ENCODE measurements at regions not wholly inside any gene's neighbourhood (a gene's known extent, or its start where the extent isn't known, plus 50 kb on each side); places are given as distances from the start of the nearest gene placed in this dataset. TPM values are rescaled to one million over a fixed set of nuclear protein-coding genes. Genes with fewer than 3 reads are reported as not detected.
"Not testable (repeated sequence)": the region's sequence is repeated elsewhere in the genome, so short reads cannot be mapped to it uniquely, and the experiment has no call there.

- not testable (repeated sequence) for DNase-seq
Measured at GRCh38 chr1:120668187-120668586, 55.6 kb upstream of the NBPF26 start.

Small RNA genes lying in the stretch of these regions (small RNA-seq; reads per million reads assigned to genes)
- gene RF00004 = not detected

Measured in occipital lobe (tissue), 2 donors.